Muscle of leg (tissue), 3 donors: ENCODE measurements at regions not wholly inside any gene's neighbourhood (a gene's known extent, or its start where the extent isn't known, plus 50 kb on each side); places are given as distances from the start of the nearest gene placed in this dataset.
"Not testable (repeated sequence)": the region's sequence is repeated elsewhere in the genome, so short reads cannot be mapped to it uniquely, and the experiment has no call there.

Experiments
- DNase-seq: peaks from one replicate; pipeline ENCODE4 v3.0.0; 2013
- H3K27ac ChIP-seq: one replicate; pipeline ENCODE4 v1.5.1; 2013; ENCODE audit warnings: mild to moderate bottlenecking, low read length, control low read depth
- H3K27me3 ChIP-seq: one replicate; pipeline ENCODE4 v1.6.1; 2013; ENCODE audit warnings: low read length; ENCODE audit not compliant: control insufficient read depth, insufficient read depth
- H3K36me3 ChIP-seq: one replicate; pipeline ENCODE4 v1.6.1; 2013; ENCODE audit warnings: low read length; ENCODE audit not compliant: control insufficient read depth, insufficient read depth
- H3K4me1 ChIP-seq: one replicate; pipeline ENCODE4 v1.6.1; 2013; ENCODE audit warnings: low read length; ENCODE audit not compliant: control insufficient read depth, insufficient read depth
- H3K4me3 ChIP-seq: one replicate; pipeline ENCODE4 v1.5.1; 2013; ENCODE audit warnings: low read length, control low read depth
- H3K9me3 ChIP-seq: replicated peaks from 2 replicates; pipeline ENCODE4 v1.6.1; 2013; ENCODE audit warnings: low read depth, low read length; ENCODE audit not compliant: control insufficient read depth
- WGBS: methylation state at CpG from one replicate; pipeline ENCODE4 v1.1.5; 2013; ENCODE audit warnings: missing lambda C conversion rate; ENCODE audit not compliant: insufficient coverage; 5-methylcytosine and 5-hydroxymethylcytosine counted together

- not testable (repeated sequence) for H3K36me3 ChIP-seq, H3K9me3 ChIP-seq, DNase-seq, H3K4me1 ChIP-seq, H3K27ac ChIP-seq, H3K4me3 ChIP-seq, H3K27me3 ChIP-seq
- WGBS = 80% methylated on average over 2 of the region's 15 CpGs
Observed at GRCh38 chr1:222470252-222470805, 77.6 kb downstream of the HHIPL2 start.

GRCh38 chr1:222466150-222466865, 81.6 kb downstream of the HHIPL2 start:
- no peak for DNase-seq

GRCh38 chr1:222465211-222466041, 82.5 kb downstream of the HHIPL2 start:
- H3K9me3 ChIP-seq = no peaks in the 10 kb centered on the region
- DNase-seq = peak; percentile 97
- peak overlapping the region; percentile 81 for H3K27ac ChIP-seq
- peaks cover 6% of the 10 kb centered on the region for H3K4me1 ChIP-seq
- under 1% methylated on average over 39 of the region's 46 CpGs for WGBS
- no peaks in the 10 kb centered on the region for H3K27me3 ChIP-seq
- H3K4me3 ChIP-seq = peak overlapping the region; percentile 39
- no peaks in the 10 kb centered on the region for H3K36me3 ChIP-seq

More at GRCh38 chr1:222466150-222466865, 81.6 kb downstream of the HHIPL2 start:
- H3K9me3 ChIP-seq = no peaks in the 10 kb centered on the region
- no peak overlapping the region for H3K4me3 ChIP-seq
- no CpG with 5 or more reads among the region's 8 CpGs for WGBS
- H3K27me3 ChIP-seq = no peaks in the 10 kb centered on the region
- H3K27ac ChIP-seq = no peak overlapping the region
- no peaks in the 10 kb centered on the region for H3K36me3 ChIP-seq
- peaks cover 6% of the 10 kb centered on the region for H3K4me1 ChIP-seq

- peak; percentile 78 for DNase-seq
Observed at GRCh38 chr1:222464841-222465210, 83.1 kb downstream of the HHIPL2 start.

GRCh38 chr1:222463059-222463730, 84.7 kb downstream of the HHIPL2 start:
- no peaks in the 10 kb centered on the region for H3K36me3 ChIP-seq
- H3K9me3 ChIP-seq = peaks cover 2% of the 10 kb centered on the region
- H3K27me3 ChIP-seq = no peaks in the 10 kb centered on the region
- no peak overlapping the region for H3K27ac ChIP-seq
- no peak overlapping the region for H3K4me3 ChIP-seq
- 71% methylated on average over 4 of the region's 8 CpGs for WGBS
- H3K4me1 ChIP-seq = peaks cover 6% of the 10 kb centered on the region
- no peak for DNase-seq

More at GRCh38 chr1:222464841-222465210, 83.1 kb downstream of the HHIPL2 start:
- H3K27ac ChIP-seq = peak overlapping the region; percentile 45
- H3K36me3 ChIP-seq = no peaks in the 10 kb centered on the region
- H3K27me3 ChIP-seq = no peaks in the 10 kb centered on the region
- H3K4me1 ChIP-seq = peaks cover 6% of the 10 kb centered on the region
- no peaks in the 10 kb centered on the region for H3K9me3 ChIP-seq
- no CpG with 5 or more reads among the region's 10 CpGs for WGBS
- H3K4me3 ChIP-seq = peak overlapping the region; percentile 32

- no peak overlapping the region for H3K27ac ChIP-seq
- H3K27me3 ChIP-seq = no peaks in the 10 kb centered on the region
- H3K4me3 ChIP-seq = no peak overlapping the region
- no peak for DNase-seq
- WGBS = 59% methylated on average over 2 of the region's 2 CpGs
- H3K9me3 ChIP-seq = peaks cover 8% of the 10 kb centered on the region
- peaks cover 6% of the 10 kb centered on the region for H3K4me1 ChIP-seq
- no peaks in the 10 kb centered on the region for H3K36me3 ChIP-seq
Observed at GRCh38 chr1:222462601-222463000, 85.3 kb downstream of the HHIPL2 start.

GRCh38 chr1:222461941-222462340, 86.0 kb downstream of the HHIPL2 start:
- Histone ChIP-seq H3K4me3 (no peak overlapping the region), H3K36me3 (no peaks in the 10 kb centered on the region), H3K9me3 (peaks cover 13% of the 10 kb centered on the region), H3K4me1 (peaks cover 6% of the 10 kb centered on the region), H3K27ac (no peak overlapping the region), H3K27me3 (no peaks in the 10 kb centered on the region)
- DNase-seq = no peak
- WGBS = no CpG with 5 or more reads among the region's 2 CpGs

- H3K27ac ChIP-seq = no peak overlapping the region
- peaks cover 16% of the 10 kb centered on the region for H3K9me3 ChIP-seq
- H3K4me1 ChIP-seq = peaks cover 11% of the 10 kb centered on the region
- DNase-seq = no peak
- H3K27me3 ChIP-seq = no peaks in the 10 kb centered on the region
- WGBS = 100% methylated on average over 1 of the region's 3 CpGs
- no peak overlapping the region for H3K4me3 ChIP-seq
- no peaks in the 10 kb centered on the region for H3K36me3 ChIP-seq
Observed at GRCh38 chr1:222459652-222460051, 88.3 kb downstream of the HHIPL2 start.

GRCh38 chr1:222457513-222457912, 90.4 kb downstream of the HHIPL2 start:
- DNase-seq = no peak
- WGBS = 90% methylated on average over 1 of the region's 1 CpG
- H3K9me3 ChIP-seq = peaks cover 16% of the 10 kb centered on the region
- no peak overlapping the region for H3K4me3 ChIP-seq
- H3K27me3 ChIP-seq = no peaks in the 10 kb centered on the region
- H3K4me1 ChIP-seq = peaks cover 11% of the 10 kb centered on the region
- no peak overlapping the region for H3K27ac ChIP-seq
- no peaks in the 10 kb centered on the region for H3K36me3 ChIP-seq

- Histone ChIP-seq H3K9me3 (peaks cover 16% of the 10 kb centered on the region), H3K27me3 (no peaks in the 10 kb centered on the region), H3K4me1 (peaks cover 11% of the 10 kb centered on the region), H3K36me3 (no peaks in the 10 kb centered on the region), H3K27ac (no peak overlapping the region), H3K4me3 (no peak overlapping the region)
- WGBS = 89% methylated on average over 1 of the region's 1 CpG
- no peak for DNase-seq
Observed at GRCh38 chr1:222457084-222457483, 90.8 kb downstream of the HHIPL2 start.
